Hypothalamus (tissue), 51 donors: ENCODE measurements at regions not wholly inside any gene's neighbourhood (a gene's known extent, or its start where the extent isn't known, plus 50 kb on each side); places are given as distances from the start of the nearest gene placed in this dataset.
"Not testable (repeated sequence)": the region's sequence is repeated elsewhere in the genome, so short reads cannot be mapped to it uniquely, and the experiment has no call there.

Experiments
- DNase-seq, 51 donors: peaks; one replicate each; lab custom pipeline; 2025; lab: John Stamatoyannopoulos, UW

DNA sequence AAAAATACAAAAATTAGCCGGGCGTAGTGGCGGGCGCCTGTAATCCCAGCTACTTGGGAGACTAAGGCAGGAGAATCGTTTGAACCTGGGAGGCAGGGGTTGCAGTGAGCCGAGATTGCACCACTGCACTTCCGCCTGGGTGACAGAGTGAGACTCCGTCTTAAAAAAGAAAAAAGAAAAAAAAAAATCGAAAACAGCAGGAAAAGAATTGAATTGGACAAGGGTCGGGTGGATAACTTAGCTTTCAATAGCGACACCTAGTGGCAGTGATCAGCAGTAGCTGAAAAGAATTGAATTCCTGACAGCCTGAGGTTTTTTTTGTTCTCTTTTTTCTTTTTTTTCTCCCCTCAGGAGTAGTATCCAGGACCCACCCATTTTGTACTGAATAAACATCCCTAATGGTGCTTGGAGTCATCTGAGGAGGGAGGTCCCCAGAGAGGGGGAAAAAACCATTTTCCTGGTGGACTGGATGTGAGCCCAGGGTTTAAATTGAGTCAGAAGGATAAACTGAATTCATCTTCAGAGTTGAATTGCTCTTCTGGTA lies 55.1 kb downstream of the CYCS start:
- DNase-seq = peak in 22 of 51 donors; percentile 1 to 43 (median 10)

DNA sequence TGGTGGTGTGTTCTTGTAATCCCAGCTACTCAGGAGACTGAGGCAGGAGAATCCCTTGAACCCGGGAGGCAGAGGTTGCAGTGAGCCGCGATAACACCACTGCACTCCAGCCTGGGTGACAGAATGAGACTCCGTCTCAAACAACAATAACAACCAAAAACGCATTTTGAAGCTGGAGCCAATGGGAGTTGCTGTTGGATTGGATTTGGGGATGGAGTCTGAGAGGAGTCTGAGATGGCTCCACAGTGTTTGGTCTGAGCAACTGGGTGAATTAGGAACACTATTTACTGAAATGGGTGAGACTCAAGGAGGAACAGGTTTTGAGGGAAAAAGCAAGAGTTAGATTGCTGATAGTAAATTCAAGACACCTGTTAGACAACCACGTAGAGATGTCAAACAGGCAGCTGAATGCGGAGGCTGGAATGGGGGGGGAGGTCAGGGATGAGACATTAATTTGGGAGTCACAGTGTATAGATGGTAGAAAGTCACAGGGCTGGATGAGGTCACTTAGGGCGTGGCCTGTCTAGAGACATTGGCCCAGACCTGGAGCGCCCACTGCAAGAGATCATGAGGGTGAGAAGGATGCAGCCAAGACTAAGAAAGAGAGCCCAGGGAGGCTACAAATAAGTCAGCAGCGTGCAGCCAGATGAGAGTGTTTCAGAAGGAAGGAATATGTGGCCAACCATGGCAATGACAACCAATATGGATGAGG lies 56.4 kb downstream of the CYCS start:
- DNase-seq = no peak

DNA sequence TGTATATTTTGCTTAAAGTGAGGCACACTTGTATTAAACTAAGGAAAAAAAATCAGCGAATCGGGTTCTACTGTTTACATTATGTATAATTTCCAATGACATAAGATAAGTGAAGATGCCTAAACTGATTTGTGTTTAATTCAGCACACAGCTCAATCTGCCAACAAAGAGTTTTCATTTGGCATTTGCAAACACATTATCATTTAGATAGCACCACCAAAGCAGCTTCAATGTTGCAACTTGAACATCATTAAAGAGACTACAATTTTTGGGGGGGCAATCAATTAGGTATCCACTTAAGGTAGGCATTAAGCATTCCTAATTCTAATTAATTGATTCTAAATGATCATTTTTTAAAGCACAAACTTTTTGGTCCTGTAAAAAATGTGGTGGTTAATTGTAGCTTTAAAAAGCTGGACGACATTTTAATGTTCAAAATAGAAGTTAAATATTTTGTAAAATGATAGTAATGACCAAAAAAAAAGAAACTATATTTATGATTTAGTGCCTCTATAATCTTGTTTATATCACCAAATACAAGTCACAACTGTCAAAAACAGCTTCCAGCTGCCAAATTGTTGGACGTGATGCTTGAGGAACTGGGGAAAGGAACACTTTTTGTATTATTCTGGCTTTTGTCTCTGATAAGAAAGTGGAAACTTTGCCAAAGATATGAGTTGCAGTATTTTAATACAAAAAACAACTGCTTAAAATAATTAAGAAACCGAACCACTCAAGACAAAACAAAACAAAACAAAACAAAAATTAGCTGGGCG lies 57.1 kb downstream of the CYCS start:
- no peak for DNase-seq

DNA sequence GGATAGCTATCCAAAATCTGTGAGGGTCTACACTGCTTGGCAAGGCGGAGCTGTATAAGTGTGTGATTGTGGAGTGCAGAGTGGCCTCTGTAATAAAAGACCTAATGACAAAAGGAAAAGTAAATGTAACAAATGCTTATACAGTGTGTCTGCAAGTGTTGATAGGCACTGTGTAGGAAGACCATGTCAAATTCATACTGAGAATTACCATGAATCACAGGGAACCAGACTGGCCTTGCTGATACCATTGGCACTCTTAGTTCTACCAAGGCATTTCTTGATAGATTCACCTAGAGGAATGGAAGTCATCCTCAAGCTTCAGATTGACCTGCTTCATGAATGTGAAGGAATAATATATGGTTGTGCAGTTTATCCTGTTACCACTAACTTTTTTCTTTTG lies 58.8 kb downstream of the CYCS start:
- DNase-seq = no peak

DNA sequence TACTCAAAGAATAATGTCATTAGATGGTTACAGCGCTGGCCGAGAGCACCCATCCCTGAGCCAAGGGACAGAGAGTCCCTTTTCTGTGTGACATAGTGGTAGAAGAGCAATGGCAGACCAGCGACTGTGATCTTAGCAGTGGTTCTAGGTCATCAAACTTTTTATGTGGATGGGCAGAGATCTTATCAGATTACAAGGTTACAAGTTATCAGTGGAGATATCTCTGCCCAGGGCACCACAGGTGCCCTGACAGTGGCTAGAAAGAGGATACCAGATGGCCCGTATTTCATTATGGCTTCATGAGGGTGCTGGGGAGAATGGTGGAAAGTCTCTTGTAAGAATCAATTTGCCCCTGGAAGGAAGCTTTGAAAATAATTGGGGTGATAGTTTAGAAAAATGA lies 62.7 kb downstream of the CYCS start:
- DNase-seq = no peak

DNA sequence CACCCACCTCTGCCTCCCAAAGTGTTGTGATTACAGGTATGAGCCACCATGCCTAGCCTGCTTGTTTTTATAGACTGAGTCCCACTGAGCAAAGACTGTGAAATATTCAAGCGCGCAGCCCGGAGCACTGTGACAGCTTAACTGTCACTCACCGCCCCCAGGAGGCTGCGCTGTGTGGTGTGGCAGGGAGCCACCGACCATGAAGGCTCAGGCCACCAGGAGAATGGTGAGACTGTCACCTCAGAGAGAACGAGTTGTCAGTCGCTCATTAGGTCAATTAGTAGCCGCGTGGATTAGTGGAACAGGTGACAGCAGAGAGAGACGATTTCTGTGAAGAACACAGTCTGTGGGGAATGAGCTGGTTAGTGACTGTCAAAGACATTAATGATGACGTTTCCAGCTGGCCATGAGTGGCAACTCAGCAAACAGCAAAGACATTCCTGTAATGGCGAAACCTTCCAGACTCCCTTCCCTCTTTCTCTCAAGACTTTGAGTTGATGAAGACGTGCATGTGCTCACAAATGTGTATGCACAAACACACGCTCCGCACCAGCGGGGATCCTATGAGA lies 64.5 kb downstream of the CYCS start:
- no peak for DNase-seq

DNA sequence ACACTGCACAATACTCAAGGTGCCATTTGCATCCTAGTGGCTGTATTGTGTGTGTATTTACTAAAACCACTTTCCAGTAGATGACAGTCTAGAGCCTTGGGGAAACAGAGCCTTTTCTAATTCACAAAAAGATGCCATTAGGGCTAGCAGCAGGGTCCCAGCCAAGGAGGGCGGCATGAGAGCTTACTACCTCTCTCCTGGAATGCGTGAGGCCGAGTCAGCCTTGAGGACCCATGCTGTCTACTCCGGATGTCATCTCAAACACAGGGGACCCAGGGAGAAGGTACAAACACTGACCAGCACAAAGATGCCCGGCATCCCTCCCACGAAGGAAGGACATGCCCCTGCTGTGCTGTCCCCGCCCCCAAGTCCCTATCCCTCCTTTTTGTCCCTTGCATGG lies 65.5 kb downstream of the CYCS start:
- no peak for DNase-seq

DNA sequence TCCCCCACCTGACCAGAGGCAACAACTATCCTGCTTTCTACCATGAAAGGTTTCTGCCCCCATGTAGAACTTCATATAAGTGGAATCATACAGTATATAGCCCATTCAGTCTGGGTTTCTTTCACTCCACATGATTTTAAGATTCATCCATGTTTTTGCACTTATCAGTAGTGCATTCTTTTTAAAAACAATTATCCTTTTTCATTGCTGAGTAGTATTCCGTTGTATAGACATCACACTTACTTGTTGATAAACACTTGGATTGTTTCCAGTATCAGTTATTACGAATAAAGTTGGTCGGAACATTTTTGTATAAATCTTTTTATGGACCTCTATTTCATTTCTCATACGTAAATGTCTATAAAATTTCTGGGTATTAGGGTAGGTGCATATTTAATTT lies 68.7 kb downstream of the CYCS start:
- DNase-seq = no peak

DNA sequence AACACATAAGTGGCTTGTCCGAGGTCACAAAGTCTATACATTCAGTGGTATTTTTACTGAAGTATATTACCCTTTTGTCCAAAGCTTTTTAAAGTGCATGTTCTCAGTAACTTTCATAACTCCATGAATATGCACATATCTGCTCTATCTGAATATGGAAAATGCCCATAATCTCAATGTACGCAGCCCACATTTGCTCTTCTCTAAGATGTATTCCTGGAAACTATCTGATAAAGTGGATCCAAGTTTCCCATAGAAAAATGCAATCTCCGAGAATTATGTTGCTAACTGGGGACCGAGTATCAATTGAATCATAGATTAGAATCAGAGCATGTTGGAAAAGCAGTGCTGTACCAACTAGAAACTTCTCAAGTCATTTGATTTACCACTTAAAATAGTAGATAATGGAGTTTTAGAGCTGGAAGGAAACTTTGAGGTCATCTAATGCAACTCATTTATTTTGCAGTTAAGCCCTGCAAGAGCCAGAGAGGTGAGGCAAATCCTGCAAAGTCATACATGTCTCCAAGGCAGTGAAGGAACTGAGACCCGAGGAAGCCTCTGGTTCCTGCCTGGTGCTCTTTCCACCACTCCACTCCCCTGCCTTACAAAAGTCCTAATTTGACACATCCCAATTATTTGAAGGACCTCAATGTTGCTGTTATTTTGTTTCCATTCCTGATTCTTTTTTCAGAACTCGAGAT lies 69.4 kb downstream of the CYCS start:
- DNase-seq = no peak

DNA sequence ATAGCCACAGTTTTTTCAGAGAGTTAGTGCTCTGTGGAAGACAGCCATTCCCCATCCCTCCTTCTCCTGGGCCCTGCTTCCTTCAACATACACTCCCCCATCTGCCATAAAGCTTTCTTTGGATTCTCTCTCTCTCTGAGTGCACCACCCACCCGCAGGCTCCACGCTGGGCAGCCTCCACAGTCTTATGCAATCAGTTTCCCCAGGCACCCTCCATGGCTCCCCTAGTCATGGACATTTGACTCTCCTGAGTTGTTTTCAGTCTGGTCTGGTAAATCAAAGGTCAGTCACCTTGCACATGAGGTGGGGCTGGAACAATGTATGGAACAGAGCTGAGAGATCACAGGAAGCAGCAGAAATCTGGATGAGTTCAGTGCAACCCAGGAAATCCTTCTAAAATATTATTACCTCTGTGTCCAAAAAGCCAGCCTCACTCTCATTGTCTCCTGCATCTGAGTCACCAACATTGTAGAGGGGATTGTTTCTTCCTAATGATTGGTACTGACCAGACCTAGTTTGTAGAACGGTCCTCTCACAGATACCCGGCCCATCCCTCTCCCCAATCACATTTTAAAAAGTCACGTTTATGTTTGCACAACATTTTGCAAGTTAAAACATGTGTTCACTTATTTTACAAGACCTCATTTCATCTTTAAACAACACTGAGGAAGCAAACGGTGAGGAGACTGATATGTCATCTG lies 70.1 kb downstream of the CYCS start:
- DNase-seq = no peak

DNA sequence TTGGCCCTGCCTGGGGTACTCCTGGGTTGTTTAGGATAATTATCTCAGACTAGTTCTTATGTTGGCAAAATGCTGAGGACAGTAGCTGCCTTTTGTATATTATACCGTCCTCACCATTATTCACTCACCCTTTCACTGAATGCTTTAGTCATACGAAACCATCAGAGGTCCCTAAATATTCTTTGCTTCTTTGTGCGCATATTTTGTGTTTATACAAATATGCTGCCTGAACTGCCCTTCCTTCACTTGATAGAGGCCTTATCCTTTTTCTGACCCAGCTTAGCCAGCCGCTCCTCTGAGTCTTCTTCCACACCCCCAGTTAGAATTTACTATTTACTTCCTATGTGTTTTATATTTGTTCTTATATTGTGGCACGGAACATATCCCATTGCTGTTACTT lies 70.2 kb upstream of the OSBPL3 start:
- no peak for DNase-seq

DNA sequence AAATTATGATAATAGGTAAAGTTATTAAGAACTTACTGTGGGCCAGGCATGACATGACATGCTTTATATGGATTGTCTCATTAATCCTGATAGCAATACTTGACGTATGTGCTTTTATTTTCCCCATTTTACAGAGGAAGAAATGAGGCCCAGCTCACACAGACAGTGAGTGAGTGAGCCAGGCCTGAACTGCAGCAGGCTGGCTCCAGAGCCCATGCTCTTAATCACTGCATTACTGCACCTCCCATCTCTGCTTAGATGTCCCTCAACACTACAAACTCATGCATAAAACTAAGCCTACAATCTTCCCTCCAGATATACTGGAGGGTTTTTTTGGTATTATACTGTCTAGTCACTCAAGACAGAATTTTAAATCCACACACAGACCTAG lies 68.5 kb upstream of the OSBPL3 start:
- no peak for DNase-seq

DNA sequence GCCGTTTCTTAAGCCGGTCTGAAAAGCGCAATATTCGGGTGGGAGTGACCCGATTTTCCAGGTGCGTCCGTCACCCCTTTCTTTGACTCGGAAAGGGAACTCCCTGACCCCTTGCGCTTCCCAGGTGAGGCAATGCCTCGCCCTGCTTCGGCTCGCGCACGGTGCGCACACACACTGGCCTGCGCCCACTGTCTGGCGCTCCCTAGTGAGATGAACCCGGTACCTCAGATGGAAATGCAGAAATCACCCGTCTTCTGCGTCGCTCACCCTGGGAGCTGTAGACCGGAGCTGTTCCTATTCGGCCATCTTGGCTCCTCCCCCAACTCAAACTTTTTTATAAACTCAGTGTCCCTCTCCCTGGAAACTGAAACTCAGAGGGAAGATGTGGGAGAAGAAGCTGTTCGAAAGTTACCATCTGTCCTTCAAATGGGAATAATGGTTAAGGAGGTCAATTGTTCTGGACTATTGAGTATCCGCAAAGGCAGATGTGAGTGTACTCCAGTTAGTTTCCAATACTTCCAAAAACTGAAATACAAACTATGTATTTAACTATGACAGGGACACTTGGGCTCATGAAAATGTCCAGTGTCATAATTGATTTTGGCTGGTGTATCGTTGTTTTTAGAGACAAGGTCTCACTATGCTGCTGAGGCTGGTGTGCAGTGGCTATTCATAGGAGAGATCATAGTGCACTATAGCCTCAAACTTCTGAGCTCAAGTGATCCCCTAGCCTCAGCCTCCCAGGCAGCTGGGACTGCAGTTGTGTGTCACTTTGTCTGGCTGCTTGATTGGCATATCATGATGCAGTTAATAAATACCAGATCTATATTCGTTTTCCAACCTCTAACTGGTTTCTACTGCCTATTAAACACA lies 67.8 kb upstream of the OSBPL3 start:
- not testable (repeated sequence) for DNase-seq

DNA sequence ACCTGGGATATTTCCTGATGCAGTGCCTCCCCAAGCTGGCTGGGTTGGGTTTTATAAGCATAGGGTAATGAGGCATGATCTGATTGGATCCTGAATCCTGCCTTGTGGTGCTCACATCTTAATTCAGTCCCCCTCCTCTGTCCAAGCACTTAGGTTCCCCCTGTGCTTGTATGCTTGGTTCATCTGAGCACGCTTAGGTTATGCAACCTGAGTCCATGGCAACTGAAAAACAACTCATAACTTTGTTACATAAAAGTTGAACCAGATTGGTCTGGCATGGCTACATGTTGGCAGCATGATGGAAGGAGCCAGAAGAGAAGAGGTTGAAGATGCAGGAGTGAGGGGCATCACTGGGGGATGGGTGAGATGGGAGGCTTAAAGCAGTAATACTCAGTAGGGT lies 57.3 kb upstream of the OSBPL3 start:
- no peak for DNase-seq

DNA sequence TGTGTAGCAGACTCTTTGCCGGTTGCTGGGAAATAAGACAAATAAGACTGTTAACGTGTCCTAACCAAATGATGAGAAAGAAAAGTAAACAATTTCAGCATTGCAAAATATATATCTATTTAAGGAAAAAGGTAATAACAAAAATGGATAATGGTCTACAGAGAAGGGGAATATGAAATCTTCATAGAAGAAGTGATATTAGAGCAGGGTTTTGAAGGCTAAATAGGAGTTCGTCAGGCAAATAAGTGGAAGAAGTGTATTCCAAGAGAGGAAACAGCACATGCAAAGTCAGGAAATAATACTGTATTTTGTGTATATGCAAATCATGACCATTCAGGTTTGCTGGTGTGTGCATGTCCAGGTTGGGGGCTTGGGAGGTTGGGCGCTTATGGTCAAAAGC lies 55.3 kb upstream of the OSBPL3 start:
- no peak for DNase-seq

DNA sequence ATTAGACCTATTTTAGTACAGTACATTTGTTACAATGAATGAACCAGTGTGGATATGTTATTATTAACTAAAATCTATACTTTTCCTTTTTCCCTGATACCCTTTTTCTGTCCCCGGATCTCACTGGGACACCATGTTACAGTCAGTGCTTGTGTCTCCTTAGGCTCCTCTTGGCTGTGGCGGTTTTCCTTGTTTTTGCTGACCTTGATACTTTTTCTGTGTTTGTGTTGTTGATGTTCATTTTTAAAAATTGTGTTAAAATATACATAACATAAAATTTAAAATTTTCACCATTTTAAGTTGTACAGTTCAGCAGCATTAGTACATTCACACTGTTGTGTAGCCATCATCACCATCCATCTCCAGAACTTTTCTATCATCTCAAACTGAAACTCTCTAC lies 54.2 kb upstream of the OSBPL3 start:
- DNase-seq = no peak

DNA sequence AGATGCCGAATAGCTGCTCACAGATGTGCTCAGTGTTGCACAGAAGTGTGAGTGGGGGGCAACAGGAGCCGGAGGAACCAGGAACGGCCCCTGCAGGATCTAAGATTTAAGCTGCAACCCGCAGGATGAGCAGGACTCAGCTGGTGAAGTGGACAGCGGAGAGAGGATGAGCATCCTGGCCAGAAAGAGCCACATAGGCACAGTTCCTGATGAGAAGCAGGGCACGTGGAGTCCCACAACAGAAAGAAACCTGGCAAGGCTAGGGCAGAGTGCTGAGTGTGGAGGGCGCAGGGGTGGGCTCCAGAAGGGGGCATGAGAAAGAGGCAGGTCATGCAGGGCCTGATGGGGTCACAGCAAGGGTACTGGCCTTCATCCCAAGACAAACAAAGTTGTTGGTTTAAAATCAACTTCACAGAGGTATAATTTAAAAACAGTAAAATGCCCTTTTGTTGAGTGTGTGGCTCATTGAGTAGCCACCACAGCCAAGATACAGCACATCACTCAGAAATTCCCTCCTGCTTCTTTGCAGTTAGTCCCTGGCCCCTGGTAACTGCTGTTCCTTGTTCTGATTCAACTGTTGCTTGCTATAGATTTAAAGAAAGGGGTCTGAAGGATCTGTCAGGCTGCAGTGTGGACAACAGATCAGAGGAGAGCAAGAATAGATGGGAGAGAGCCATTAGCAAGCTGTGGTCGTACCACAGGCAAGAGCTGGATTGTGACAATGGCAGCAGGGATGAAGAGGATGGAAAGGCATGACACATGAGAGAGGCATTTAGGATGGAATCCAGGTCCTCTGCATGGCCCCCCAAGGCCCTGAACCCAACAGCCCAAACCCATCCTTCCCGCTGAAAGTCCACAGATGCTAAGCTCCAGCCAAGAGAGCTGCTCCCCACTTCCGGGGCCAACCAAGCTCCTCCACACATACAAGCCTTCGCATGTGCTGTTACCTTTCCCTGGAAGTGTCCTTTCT lies 53.1 kb upstream of the OSBPL3 start:
- no peak for DNase-seq

DNA sequence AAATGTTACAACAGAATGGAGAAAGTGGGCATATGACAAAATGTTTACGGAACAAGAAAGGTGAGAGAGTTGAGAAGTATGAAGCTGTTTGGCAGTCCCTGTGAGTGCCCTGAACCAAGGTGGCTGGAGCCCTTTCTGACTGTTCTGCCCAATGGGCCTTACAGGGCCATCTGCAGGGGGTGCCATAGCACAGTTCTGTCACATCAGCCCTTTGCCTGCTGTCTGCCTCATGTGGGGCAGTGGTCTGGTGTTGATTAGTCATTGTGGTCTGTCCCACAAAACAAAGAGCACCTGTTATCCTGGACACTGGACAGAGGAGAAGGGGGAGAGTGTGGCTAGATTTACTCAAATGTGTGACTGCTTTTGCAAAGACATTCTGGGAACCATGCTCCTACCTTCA lies 51.5 kb upstream of the OSBPL3 start:
- DNase-seq = no peak
